ENCODE measurements at regions not wholly inside any gene's neighbourhood (a gene's known extent, or its start where the extent isn't known, plus 50 kb on each side); places are given as distances from the start of the nearest gene placed in this dataset.
"Not testable (repeated sequence)": the region's sequence is repeated elsewhere in the genome, so short reads cannot be mapped to it uniquely, and the experiment has no call there.

- DNase-seq, result no peak
Measured at GRCh38 chr10:44267007-44267406, 117.9 kb downstream of the CXCL12 start.

- no peak for DNase-seq
Measured at GRCh38 chr10:44264244-44264643, 120.7 kb downstream of the CXCL12 start.

DNA sequence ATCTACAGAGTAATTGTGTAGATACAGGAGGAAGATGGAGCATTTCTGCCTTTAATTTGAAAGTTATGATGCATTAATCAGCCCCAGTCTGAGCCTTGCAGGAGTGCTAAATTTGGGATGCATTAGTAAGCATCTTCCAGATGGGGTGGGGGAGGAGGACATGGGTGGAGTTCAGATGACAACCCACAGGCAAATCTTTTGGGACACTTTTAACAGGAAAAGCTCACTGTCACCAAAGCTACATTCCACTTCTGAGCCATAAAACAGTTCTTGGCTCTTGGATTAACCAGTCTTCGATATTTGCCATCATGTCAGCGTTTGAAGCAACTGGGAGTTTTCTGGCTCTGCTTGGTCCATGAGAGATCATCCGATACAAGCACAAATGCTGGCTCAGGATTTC is 121.1 kb downstream of the CXCL12 start:
- DNase-seq, result no peak

- no peak for DNase-seq
Measured at GRCh38 chr10:44262551-44263251, 122.2 kb downstream of the CXCL12 start.

GRCh38 chr10:44261710-44262455 is 123.0 kb downstream of the CXCL12 start:
- DNase-seq, result no peak

- DNase-seq, result no peak
Measured at GRCh38 chr10:44261296-44261695, 123.6 kb downstream of the CXCL12 start.

GRCh38 chr10:44260286-44260928 is 124.5 kb downstream of the CXCL12 start:
- no peak for DNase-seq

DNA sequence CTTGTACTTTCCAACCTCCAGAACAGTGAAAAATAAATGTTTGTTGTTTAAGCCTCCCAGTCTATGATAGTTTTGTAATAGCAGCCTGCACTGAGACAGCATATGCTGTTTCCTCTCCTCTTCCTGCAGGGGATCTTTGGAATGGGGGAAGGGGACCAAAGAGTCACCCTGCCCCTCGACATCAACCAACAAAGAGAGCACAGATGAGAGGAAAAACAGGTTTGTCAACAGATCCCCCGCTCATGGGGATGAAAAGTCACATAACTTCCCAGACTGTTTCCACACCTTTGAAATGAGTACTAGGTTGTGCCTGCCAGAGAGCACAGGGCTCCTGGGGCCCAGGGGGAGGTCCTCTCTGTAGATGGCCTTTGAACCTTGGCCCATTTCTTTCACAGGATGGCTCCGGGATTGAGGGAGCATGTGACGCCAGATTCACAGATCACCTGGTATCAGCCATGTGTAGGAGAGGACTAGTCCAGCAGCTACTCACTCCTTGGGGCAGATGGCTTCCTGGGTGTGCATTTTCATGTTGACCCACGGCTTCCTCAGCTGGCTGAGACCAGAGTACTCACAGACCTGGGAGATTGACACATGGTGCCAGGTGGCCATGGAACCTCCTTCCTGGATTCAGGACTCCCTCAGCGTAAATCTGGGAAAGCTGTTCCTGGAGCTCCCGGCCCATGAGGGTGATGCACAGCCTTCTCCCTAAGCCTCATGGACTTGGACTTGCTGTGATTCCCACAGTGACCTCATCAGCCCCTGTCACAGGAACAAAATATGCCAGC is 125.6 kb downstream of the CXCL12 start:
- no peak for DNase-seq

DNA sequence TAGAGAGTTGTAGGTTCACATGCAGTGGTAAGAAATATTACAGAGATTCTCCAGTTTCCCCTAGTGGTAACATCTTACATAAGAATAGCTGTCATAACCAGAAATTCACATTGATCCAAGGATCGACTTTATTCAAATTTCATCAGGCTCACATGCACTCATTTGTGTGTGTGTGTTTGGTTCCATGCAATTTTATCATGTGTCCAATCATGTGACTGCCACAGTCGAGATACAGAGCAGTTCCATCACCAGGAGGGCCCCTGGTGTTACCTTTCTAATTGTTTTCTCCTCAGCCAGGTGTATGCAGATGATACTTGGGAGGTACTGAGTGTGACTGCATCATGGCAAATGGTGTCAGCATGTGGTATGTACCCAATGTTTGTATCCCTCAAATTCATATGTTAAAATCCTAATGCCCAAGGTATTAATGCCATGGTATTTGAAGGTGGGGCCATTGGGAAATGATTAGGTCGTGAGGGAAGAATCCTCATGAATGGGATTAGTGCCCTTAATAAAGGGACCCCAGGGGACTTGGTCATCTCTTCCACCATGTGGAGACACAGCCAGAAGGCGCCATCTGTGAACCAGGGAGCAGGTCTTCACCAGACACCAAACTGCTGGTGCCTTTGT is 126.3 kb downstream of the CXCL12 start:
- DNase-seq, result no peak

- DNase-seq, result no peak
Measured at GRCh38 chr10:44258019-44258418, 126.9 kb downstream of the CXCL12 start.

- DNase-seq, result no peak
Measured at GRCh38 chr10:44253769-44254462, 131.0 kb downstream of the CXCL12 start.

DNA sequence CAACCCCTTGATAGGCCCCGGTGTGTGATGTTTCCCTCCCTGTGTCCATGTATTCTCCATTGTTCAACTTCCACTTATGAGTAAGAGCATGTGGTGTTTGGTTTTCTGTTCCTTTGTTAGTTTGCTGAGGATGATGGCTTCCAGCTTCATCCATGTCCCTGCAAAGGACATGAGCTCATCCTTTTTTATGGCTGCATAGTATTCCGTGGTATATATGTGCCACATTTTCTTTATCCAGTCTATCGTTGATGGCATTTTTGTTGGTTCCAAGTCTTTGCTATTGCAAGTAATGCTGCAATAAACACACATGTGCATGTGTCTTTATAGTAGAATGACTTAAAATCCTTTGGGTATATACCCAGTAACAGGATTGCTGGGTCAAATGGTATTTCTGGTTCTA is 132.3 kb downstream of the CXCL12 start:
- not testable (repeated sequence) for DNase-seq

GRCh38 chr10:44249933-44250332 is 135.0 kb downstream of the CXCL12 start:
- not testable (repeated sequence) for DNase-seq

DNA sequence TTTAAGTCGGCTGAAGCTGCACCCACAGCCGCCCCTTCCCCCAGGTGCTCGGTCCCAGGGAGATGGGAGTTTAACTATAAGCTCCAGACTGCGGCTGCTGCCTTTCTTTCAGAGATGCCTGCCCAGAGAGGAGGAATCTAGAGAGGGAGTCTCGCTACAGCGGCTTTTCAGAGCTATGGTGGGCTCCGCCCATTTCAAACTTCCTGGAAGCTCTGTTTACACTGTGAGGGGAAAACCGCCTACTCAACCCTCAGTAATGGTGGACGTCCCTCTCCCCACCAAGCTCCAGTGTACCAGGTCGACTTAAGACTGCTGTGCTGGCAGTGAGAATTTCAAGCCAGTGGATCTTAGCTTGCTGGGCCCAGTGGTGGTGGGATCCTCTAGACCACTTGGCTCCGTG is 135.4 kb downstream of the CXCL12 start:
- no peak for DNase-seq

GRCh38 chr10:44246700-44247099 is 138.2 kb downstream of the CXCL12 start:
- DNase-seq, result not testable (repeated sequence)

DNA sequence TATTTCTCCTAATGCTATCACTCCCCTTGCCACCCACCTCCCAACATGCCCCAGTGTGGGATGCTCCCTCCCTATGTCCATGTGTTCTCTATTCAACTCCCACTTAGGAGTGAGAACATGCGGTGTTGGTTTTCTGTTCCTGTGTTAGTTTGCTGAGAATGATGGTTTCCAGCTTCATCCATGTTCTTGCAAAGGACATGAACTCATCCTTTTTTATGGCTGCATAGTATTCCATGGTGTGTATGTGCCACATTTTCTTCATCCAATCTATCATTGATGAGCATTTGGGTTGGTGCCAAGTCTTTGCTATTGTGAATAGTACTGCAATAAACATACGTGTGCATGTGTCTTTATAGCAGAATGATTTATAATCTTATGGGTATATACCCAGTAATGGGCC is 138.6 kb downstream of the CXCL12 start:
- not testable (repeated sequence) for DNase-seq

DNA sequence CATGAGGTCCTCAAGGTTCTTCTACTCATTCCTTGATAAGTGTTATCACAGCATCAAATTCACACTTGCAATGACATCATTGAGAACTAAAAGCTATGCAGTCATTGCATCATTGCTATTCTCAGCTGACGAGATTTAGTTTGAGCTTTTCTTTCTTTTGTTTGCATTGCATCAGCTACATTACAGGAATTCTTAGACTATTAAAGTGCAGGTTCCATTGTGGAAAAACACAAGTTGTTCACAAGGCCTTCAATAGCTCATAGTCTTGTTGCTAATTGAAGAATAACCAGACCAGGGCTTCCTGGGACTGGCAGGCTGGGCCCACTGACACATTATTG is 139.3 kb downstream of the CXCL12 start:
- DNase-seq, result no peak

- DNase-seq, result no peak
Measured at GRCh38 chr10:44244745-44245600, 139.9 kb downstream of the CXCL12 start.

DNA sequence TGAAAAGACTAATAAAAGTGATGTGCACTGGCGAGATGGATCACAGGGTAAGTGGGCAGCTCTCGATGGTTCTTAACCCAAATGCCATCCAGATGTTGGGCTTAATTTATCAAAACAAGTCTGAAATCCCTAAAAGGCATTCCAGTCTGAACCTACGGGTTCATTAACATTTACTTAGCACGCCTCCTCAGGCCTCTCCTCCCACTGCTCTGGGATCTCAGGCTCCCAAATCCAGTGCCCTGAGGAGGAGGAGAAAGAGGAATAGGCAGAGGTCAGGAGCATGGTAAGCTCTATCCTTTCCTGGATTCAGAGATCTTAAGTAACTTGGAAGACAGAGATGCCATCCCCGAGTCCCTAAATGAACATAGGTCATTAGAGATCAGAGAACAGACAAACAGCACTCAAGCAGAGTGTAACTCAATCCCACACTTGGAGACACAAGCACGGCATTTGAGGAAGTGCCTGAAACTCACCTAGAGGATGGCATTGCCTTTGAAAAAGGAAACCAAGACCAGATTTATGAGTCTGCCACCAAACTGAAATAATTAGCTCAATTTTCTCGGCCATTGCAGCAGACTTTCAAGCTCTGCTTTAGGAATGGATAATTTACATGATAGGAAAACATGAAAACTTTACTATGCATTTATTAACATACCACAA is 140.9 kb downstream of the CXCL12 start:
- DNase-seq, result no peak

DNA sequence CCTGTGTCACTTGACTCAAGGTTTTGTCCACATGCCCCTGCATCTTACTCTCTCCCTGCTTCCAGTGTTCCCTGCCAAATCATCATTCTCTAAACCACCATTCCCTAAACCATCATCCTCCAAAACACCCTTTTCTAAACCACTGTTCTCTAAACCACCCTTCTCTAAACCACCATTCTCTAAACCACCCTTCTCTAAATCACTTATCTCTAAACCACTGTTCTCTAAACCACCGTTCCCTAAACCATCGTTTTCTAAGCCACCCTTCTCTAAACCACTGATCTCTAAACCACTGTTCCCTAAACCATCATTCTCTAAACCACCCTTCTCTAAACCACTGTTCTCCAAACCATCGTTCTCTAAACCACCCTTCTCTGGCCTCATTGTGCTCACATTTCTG is 142.1 kb downstream of the CXCL12 start:
- no peak for DNase-seq

- no peak for DNase-seq
Measured at GRCh38 chr10:44242091-44242490, 142.8 kb downstream of the CXCL12 start.

Measured in DMS 273 treated with DMSO at 0.1 percent for 48 hours (cell line).